Adrenal gland (tissue), 5 donors: ENCODE measurements at regions not wholly inside any gene's neighbourhood (a gene's known extent, or its start where the extent isn't known, plus 50 kb on each side); places are given as distances from the start of the nearest gene placed in this dataset.

Experiments
- POLR2A ChIP-seq, 2 donors: fragments of 450-650 bp; IDR thresholded peaks; one replicate each; pipeline ENCODE4 v1.6.1; 2017; ENCODE audit warnings: antibody characterized with exemption in 2 of 2, mild to moderate bottlenecking in 2 of 2, moderate library complexity in 1 of 2
- TF ChIP-seq, protein P1 (sequence below), 6 experiments: fragments of 450-650 bp in 4 of 6; fragments of 200-600 bp in 2 of 6; sonication (generic) in 1 of 6; IDR thresholded peaks; 1 replicate in 5 of 6; 2 replicates in 1 of 6; pipeline versions ENCODE4 v1.5.1 to v1.8.0; 2016 to 2021; ENCODE audit warnings: antibody characterized with exemption in 6 of 6, mild to moderate bottlenecking in 2 of 6, moderate library complexity in 1 of 6
- donor health status: DM: no; HTN: no; CAD: no.

DNA sequence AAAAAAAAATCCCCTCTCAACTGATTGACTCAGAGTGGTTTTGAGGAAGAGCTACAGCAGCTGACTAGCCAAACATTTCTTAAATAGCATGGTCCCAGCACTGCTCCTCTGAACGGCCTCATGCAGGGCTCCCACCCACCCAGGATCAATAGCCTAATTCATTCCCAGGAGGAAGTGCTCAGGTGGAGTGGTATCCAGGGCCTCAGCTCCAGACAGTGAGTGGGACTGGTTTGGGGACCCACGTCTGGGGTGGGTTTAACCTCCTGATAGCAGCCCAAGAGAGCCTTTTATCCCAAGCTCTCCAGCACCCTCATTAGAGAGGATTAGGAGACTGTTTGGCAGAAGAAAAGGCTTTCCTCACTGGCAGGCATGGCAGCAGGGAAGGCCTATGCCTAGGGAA is 68.5 kb upstream of the CDH5 start:
- TF ChIP-seq, protein P1, sequence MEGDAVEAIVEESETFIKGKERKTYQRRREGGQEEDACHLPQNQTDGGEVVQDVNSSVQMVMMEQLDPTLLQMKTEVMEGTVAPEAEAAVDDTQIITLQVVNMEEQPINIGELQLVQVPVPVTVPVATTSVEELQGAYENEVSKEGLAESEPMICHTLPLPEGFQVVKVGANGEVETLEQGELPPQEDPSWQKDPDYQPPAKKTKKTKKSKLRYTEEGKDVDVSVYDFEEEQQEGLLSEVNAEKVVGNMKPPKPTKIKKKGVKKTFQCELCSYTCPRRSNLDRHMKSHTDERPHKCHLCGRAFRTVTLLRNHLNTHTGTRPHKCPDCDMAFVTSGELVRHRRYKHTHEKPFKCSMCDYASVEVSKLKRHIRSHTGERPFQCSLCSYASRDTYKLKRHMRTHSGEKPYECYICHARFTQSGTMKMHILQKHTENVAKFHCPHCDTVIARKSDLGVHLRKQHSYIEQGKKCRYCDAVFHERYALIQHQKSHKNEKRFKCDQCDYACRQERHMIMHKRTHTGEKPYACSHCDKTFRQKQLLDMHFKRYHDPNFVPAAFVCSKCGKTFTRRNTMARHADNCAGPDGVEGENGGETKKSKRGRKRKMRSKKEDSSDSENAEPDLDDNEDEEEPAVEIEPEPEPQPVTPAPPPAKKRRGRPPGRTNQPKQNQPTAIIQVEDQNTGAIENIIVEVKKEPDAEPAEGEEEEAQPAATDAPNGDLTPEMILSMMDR (IDR thresholded peaks at IDR 0.05), result no peak
- no peak for TF ChIP-seq POLR2A (IDR thresholded peaks at IDR 0.05)
